ENCODE measurements at regions not wholly inside any gene's neighbourhood (a gene's known extent, or its start where the extent isn't known, plus 50 kb on each side); places are given as distances from the start of the nearest gene placed in this dataset.

- Histone ChIP-seq H3K27me3 (replicated peaks; ENCODE audit: control insufficient read depth, insufficient read depth, low read length) (peaks cover 2% of the 10 kb centered on the region; the same call in 1 of the 2 replicates), H3K9me3 (no peaks in the 10 kb centered on the region), H3K4me1 (no peaks in the 10 kb centered on the region), H3K4me3 (ENCODE audit: low read depth, low read length) (no peak overlapping the region), H3K36me3 (ENCODE audit: control insufficient read depth, insufficient read depth, low read length) (no peaks in the 10 kb centered on the region)
- no peak overlapping the region for H3K4me3 Mint-ChIP-seq (ENCODE audit: unreplicated experiment)
- ChIA-PET POLR2A (no interaction called here), CTCF (no interaction called here)
- no peak for DNase-seq
- H3K27me3 Mint-ChIP-seq (ENCODE audit: insufficient read depth, unreplicated experiment), result peaks cover 14% of the 10 kb centered on the region
- H3K4me1 Mint-ChIP-seq (ENCODE audit: low read depth, unreplicated experiment), result no peaks in the 10 kb centered on the region
- no peak overlapping the region for H3K27ac Mint-ChIP-seq (ENCODE audit: unreplicated experiment)
- intact Hi-C loops (cut with micrococcal nuclease; ENCODE audit: unreplicated experiment), result no loop called here
- no peaks in the 10 kb centered on the region for H3K36me3 Mint-ChIP-seq (ENCODE audit: insufficient read depth, unreplicated experiment)
- TF ChIP-seq CTCF (IDR thresholded peaks at IDR 0.05; ENCODE audit: insufficient read depth in 1 of 2, low read depth in 1 of 2, low read length in 1 of 2, severe bottlenecking in 1 of 2, unreplicated experiment in 1 of 2), result no peak
- peaks cover 6% of the 10 kb centered on the region for H3K9me3 Mint-ChIP-seq (ENCODE audit: unreplicated experiment)
- no TSS peak for BruUV-seq (replicated peaks)
Measured at GRCh38 chr10:124221356-124222317, 128.2 kb upstream of the CHST15 start.

- CTCF ChIA-PET, result interaction anchor here (1.7 kb wide), 1 partner anchor 226 kb away, joined by 3 read pairs; no protein-coding TSS in a partner anchor
- intact Hi-C loops (cut with micrococcal nuclease; ENCODE audit: unreplicated experiment), result no loop called here
- no peaks in the 10 kb centered on the region for H3K36me3 Mint-ChIP-seq (ENCODE audit: insufficient read depth, unreplicated experiment)
- POLR2A ChIA-PET, result no interaction called here
- H3K27me3 Mint-ChIP-seq (ENCODE audit: insufficient read depth, unreplicated experiment), result peaks cover 15% of the 10 kb centered on the region
- Histone ChIP-seq H3K4me3 (ENCODE audit: low read depth, low read length) (no peak overlapping the region), H3K36me3 (ENCODE audit: control insufficient read depth, insufficient read depth, low read length) (no peaks in the 10 kb centered on the region), H3K9me3 (no peaks in the 10 kb centered on the region), H3K27me3 (replicated peaks; ENCODE audit: control insufficient read depth, insufficient read depth, low read length) (peaks cover 2% of the 10 kb centered on the region), H3K4me1 (no peaks in the 10 kb centered on the region)
- H3K4me3 Mint-ChIP-seq (ENCODE audit: unreplicated experiment), result no peak overlapping the region
- no TSS peak for BruUV-seq (replicated peaks)
- no peak overlapping the region for H3K27ac Mint-ChIP-seq (ENCODE audit: unreplicated experiment)
- DNase-seq, result no peak
- H3K4me1 Mint-ChIP-seq (ENCODE audit: low read depth, unreplicated experiment), result no peaks in the 10 kb centered on the region
- no peak for TF ChIP-seq CTCF (IDR thresholded peaks at IDR 0.05; ENCODE audit: insufficient read depth in 1 of 2, low read depth in 1 of 2, low read length in 1 of 2, severe bottlenecking in 1 of 2, unreplicated experiment in 1 of 2)
- no peaks in the 10 kb centered on the region for H3K9me3 Mint-ChIP-seq (ENCODE audit: unreplicated experiment)
Measured at GRCh38 chr10:124220971-124221355, 127.6 kb upstream of the CHST15 start.

- intact Hi-C loops (cut with micrococcal nuclease; ENCODE audit: unreplicated experiment), result no loop called here
- Histone ChIP-seq H3K27me3 (replicated peaks; ENCODE audit: control insufficient read depth, insufficient read depth, low read length) (peaks cover 2% of the 10 kb centered on the region), H3K36me3 (ENCODE audit: control insufficient read depth, insufficient read depth, low read length) (no peaks in the 10 kb centered on the region), H3K9me3 (no peaks in the 10 kb centered on the region), H3K4me1 (no peaks in the 10 kb centered on the region), H3K4me3 (ENCODE audit: low read depth, low read length) (no peak overlapping the region)
- H3K27ac Mint-ChIP-seq (ENCODE audit: unreplicated experiment), result no peak overlapping the region
- DNase-seq, result no peak
- ChIA-PET POLR2A (no interaction called here), CTCF (interaction anchor here (1.7 kb wide), 1 partner anchor 226 kb away, joined by 3 read pairs; no protein-coding TSS in a partner anchor)
- no peak for TF ChIP-seq CTCF (IDR thresholded peaks at IDR 0.05; ENCODE audit: insufficient read depth in 1 of 2, low read depth in 1 of 2, low read length in 1 of 2, severe bottlenecking in 1 of 2, unreplicated experiment in 1 of 2)
- H3K9me3 Mint-ChIP-seq (ENCODE audit: unreplicated experiment), result no peaks in the 10 kb centered on the region
- H3K4me3 Mint-ChIP-seq (ENCODE audit: unreplicated experiment), result no peak overlapping the region
- H3K4me1 Mint-ChIP-seq (ENCODE audit: low read depth, unreplicated experiment), result no peaks in the 10 kb centered on the region
- no peaks in the 10 kb centered on the region for H3K36me3 Mint-ChIP-seq (ENCODE audit: insufficient read depth, unreplicated experiment)
- BruUV-seq (replicated peaks), result no TSS peak
- peaks cover 15% of the 10 kb centered on the region for H3K27me3 Mint-ChIP-seq (ENCODE audit: insufficient read depth, unreplicated experiment)
Measured at GRCh38 chr10:124220547-124220946, 127.1 kb upstream of the CHST15 start.
